ENCODE measurements at regions not wholly inside any gene's neighbourhood (a gene's known extent, or its start where the extent isn't known, plus 50 kb on each side); places are given as distances from the start of the nearest gene placed in this dataset.

- Mint-ChIP-seq H3K9me3 (peaks cover 0 to 23% (median 6%) of the 10 kb centered on the region in 11 donors), H3K27me3 (peaks cover 0 to 16% (median 5%) of the 10 kb centered on the region in 5 donors), H3K4me1 (no peaks in the 10 kb centered on the region), H3K27ac (no peak overlapping the region), H3K4me3 (no peak overlapping the region), H3K36me3 (peaks cover 0 to 4% (median 0%) of the 10 kb centered on the region in 5 donors)
- H3K4me1 ChIP-seq (ENCODE audit: control insufficient read depth in 2 of 2, insufficient read depth in 2 of 2, low read length in 2 of 2), result no peaks in the 10 kb centered on the region
- intact Hi-C loops (cut with micrococcal nuclease), result no loop called here
- POLR2A ChIA-PET, result no interaction called here
- no peak overlapping the region for H3K4me3 ChIP-seq (ENCODE audit: low read length)
- no peaks in the 10 kb centered on the region for H3K36me3 ChIP-seq (ENCODE audit: control insufficient read depth in 2 of 3, insufficient read depth in 3 of 3, low read length in 3 of 3)
- CTCF ChIA-PET, result no interaction called here
- H3K9me3 ChIP-seq (ENCODE audit: control insufficient read depth in 2 of 3, low read length in 3 of 3), result no peaks in the 10 kb centered on the region
- no peak overlapping the region for H3K27ac ChIP-seq (ENCODE audit: low read depth, low read length)
- DNase-seq (no peak), ATAC-seq (no peak)
- no peaks in the 10 kb centered on the region for H3K27me3 ChIP-seq (ENCODE audit: control insufficient read depth in 2 of 2, insufficient read depth in 2 of 2, low read length in 2 of 2)
Observed at GRCh38 chr3:110397115-110397514, 674.5 kb upstream of the NECTIN3 start.

GRCh38 chr3:110400315-110400714, 671.3 kb upstream of the NECTIN3 start:
- Mint-ChIP-seq H3K27me3 (no peaks in the 10 kb centered on the region), H3K9me3 (peaks cover 0 to 23% (median 5%) of the 10 kb centered on the region in 11 donors), H3K27ac (no peak overlapping the region), H3K36me3 (peaks cover 0 to 4% (median 0%) of the 10 kb centered on the region in 5 donors), H3K4me3 (no peak overlapping the region), H3K4me1 (no peaks in the 10 kb centered on the region)
- Histone ChIP-seq H3K4me3 (ENCODE audit: low read length) (no peak overlapping the region), H3K4me1 (ENCODE audit: control insufficient read depth in 2 of 2, insufficient read depth in 2 of 2, low read length in 2 of 2) (no peaks in the 10 kb centered on the region), H3K9me3 (ENCODE audit: control insufficient read depth in 2 of 3, low read length in 3 of 3) (no peaks in the 10 kb centered on the region), H3K27me3 (ENCODE audit: control insufficient read depth in 2 of 2, insufficient read depth in 2 of 2, low read length in 2 of 2) (no peaks in the 10 kb centered on the region), H3K36me3 (ENCODE audit: control insufficient read depth in 2 of 3, insufficient read depth in 3 of 3, low read length in 3 of 3) (no peaks in the 10 kb centered on the region), H3K27ac (ENCODE audit: low read depth, low read length) (no peak overlapping the region)
- POLR2A ChIA-PET, result no interaction called here
- DNase-seq (no peak), ATAC-seq (no peak)
- intact Hi-C loops (cut with micrococcal nuclease), result no loop called here
- CTCF ChIA-PET, result no interaction called here

- Mint-ChIP-seq H3K36me3 (no peaks in the 10 kb centered on the region), H3K4me1 (no peaks in the 10 kb centered on the region), H3K27ac (no peak overlapping the region), H3K4me3 (no peak overlapping the region), H3K9me3 (peaks cover 0 to 8% (median 2%) of the 10 kb centered on the region in 11 donors), H3K27me3 (peaks cover 0 to 6% (median 4%) of the 10 kb centered on the region in 5 donors)
- H3K9me3 ChIP-seq (ENCODE audit: control insufficient read depth in 2 of 3, low read length in 3 of 3), result no peaks in the 10 kb centered on the region
- POLR2A ChIA-PET, result no interaction called here
- CTCF ChIA-PET, result no interaction called here
- DNase-seq, result no peak
- ATAC-seq, result no peak
- H3K27ac ChIP-seq (ENCODE audit: low read depth, low read length), result no peak overlapping the region
- H3K4me1 ChIP-seq (ENCODE audit: control insufficient read depth in 2 of 2, insufficient read depth in 2 of 2, low read length in 2 of 2), result no peaks in the 10 kb centered on the region
- H3K36me3 ChIP-seq (ENCODE audit: control insufficient read depth in 2 of 3, insufficient read depth in 3 of 3, low read length in 3 of 3), result no peaks in the 10 kb centered on the region
- no peaks in the 10 kb centered on the region for H3K27me3 ChIP-seq (ENCODE audit: control insufficient read depth in 2 of 2, insufficient read depth in 2 of 2, low read length in 2 of 2)
- H3K4me3 ChIP-seq (ENCODE audit: low read length), result no peak overlapping the region
- intact Hi-C loops (cut with micrococcal nuclease), result no loop called here
Observed at GRCh38 chr3:110405830-110406585, 665.6 kb upstream of the NECTIN3 start.

- H3K27me3 Mint-ChIP-seq, result peaks cover 0 to 21% (median 5%) of the 10 kb centered on the region in 5 donors
Observed at GRCh38 chr3:110413266-110413665, 658.4 kb upstream of the NECTIN3 start.

GRCh38 chr3:110413807-110414748, 657.5 kb upstream of the NECTIN3 start:
- H3K9me3 Mint-ChIP-seq, result no peaks in the 10 kb centered on the region
- intact Hi-C loops (cut with micrococcal nuclease), result no loop called here
- no peak overlapping the region for H3K27ac Mint-ChIP-seq
- H3K4me1 Mint-ChIP-seq, result no peaks in the 10 kb centered on the region
- H3K27ac ChIP-seq (ENCODE audit: low read depth, low read length), result no peak overlapping the region
- H3K4me3 Mint-ChIP-seq, result no peak overlapping the region
- DNase-seq (no peak), ATAC-seq (no peak)
- H3K27me3 Mint-ChIP-seq, result peaks cover 0 to 21% (median 5%) of the 10 kb centered on the region in 5 donors
- no peak overlapping the region for H3K4me3 ChIP-seq (ENCODE audit: low read length)
- ChIA-PET POLR2A (no interaction called here), CTCF (no interaction called here)
- no peaks in the 10 kb centered on the region for H3K9me3 ChIP-seq (ENCODE audit: control insufficient read depth in 2 of 3, low read length in 3 of 3)
- no peaks in the 10 kb centered on the region for H3K36me3 ChIP-seq (ENCODE audit: control insufficient read depth in 2 of 3, insufficient read depth in 3 of 3, low read length in 3 of 3)
- H3K27me3 ChIP-seq (ENCODE audit: control insufficient read depth in 2 of 2, insufficient read depth in 2 of 2, low read length in 2 of 2), result no peaks in the 10 kb centered on the region
- no peaks in the 10 kb centered on the region for H3K4me1 ChIP-seq (ENCODE audit: control insufficient read depth in 2 of 2, insufficient read depth in 2 of 2, low read length in 2 of 2)
- no peaks in the 10 kb centered on the region for H3K36me3 Mint-ChIP-seq

More at GRCh38 chr3:110413266-110413665, 658.4 kb upstream of the NECTIN3 start:
- Histone ChIP-seq H3K36me3 (ENCODE audit: control insufficient read depth in 2 of 3, insufficient read depth in 3 of 3, low read length in 3 of 3) (no peaks in the 10 kb centered on the region), H3K27me3 (ENCODE audit: control insufficient read depth in 2 of 2, insufficient read depth in 2 of 2, low read length in 2 of 2) (no peaks in the 10 kb centered on the region), H3K9me3 (ENCODE audit: control insufficient read depth in 2 of 3, low read length in 3 of 3) (no peaks in the 10 kb centered on the region), H3K27ac (ENCODE audit: low read depth, low read length) (no peak overlapping the region), H3K4me3 (ENCODE audit: low read length) (no peak overlapping the region), H3K4me1 (ENCODE audit: control insufficient read depth in 2 of 2, insufficient read depth in 2 of 2, low read length in 2 of 2) (no peaks in the 10 kb centered on the region)
- POLR2A ChIA-PET, result no interaction called here
- Mint-ChIP-seq H3K4me3 (no peak overlapping the region), H3K27ac (no peak overlapping the region), H3K36me3 (no peaks in the 10 kb centered on the region), H3K4me1 (no peaks in the 10 kb centered on the region), H3K9me3 (no peaks in the 10 kb centered on the region)
- no peak for DNase-seq
- CTCF ChIA-PET, result no interaction called here
- ATAC-seq, result no peak
- intact Hi-C loops (cut with micrococcal nuclease), result no loop called here

- H3K9me3 ChIP-seq (ENCODE audit: control insufficient read depth in 2 of 3, low read length in 3 of 3), result no peaks in the 10 kb centered on the region
- no peak overlapping the region for H3K4me3 Mint-ChIP-seq
- ChIA-PET POLR2A (no interaction called here), CTCF (no interaction called here)
- intact Hi-C loops (cut with micrococcal nuclease), result no loop called here
- H3K27ac Mint-ChIP-seq, result no peak overlapping the region
- H3K4me1 Mint-ChIP-seq, result no peaks in the 10 kb centered on the region
- H3K4me1 ChIP-seq (ENCODE audit: control insufficient read depth in 2 of 2, insufficient read depth in 2 of 2, low read length in 2 of 2), result no peaks in the 10 kb centered on the region
- no peak overlapping the region for H3K4me3 ChIP-seq (ENCODE audit: low read length)
- ATAC-seq (no peak), DNase-seq (no peak)
- H3K27me3 Mint-ChIP-seq, result peaks cover 0 to 19% (median 5%) of the 10 kb centered on the region in 5 donors
- H3K36me3 ChIP-seq (ENCODE audit: control insufficient read depth in 2 of 3, insufficient read depth in 3 of 3, low read length in 3 of 3), result no peaks in the 10 kb centered on the region
- H3K27me3 ChIP-seq (ENCODE audit: control insufficient read depth in 2 of 2, insufficient read depth in 2 of 2, low read length in 2 of 2), result no peaks in the 10 kb centered on the region
- no peaks in the 10 kb centered on the region for H3K36me3 Mint-ChIP-seq
- no peak overlapping the region for H3K27ac ChIP-seq (ENCODE audit: low read depth, low read length)
- H3K9me3 Mint-ChIP-seq, result no peaks in the 10 kb centered on the region
Observed at GRCh38 chr3:110414855-110415254, 656.8 kb upstream of the NECTIN3 start.

All from naive thymus-derived CD4-positive, alpha-beta T cell (primary cell).